Uterus (tissue), 3 donors: ENCODE measurements at regions not wholly inside any gene's neighbourhood (a gene's known extent, or its start where the extent isn't known, plus 50 kb on each side); places are given as distances from the start of the nearest gene placed in this dataset.
A peak's percentile ranks its signal among the peaks of the same experiment; 100 is the strongest.

Experiments
- DNase-seq, 2 donors: peaks; one replicate each; pipeline ENCODE4 v3.0.0-alpha.2; 2019 to 2020
- H3K27ac ChIP-seq, 2 donors: fragments of 200-600 bp; sonication (generic); 1 replicate in 1 of 2; 2 replicates in 1 of 2; pipeline ENCODE4 v1.5.1; 2016 to 2018
- H3K27me3 ChIP-seq, 2 donors: fragments of 200-600 bp; sonication (generic); one replicate each; pipeline ENCODE4 v1.5.1; 2018 to 2019; ENCODE audit warnings: control low read depth in 1 of 2
- H3K36me3 ChIP-seq, 2 donors: fragments of 200-600 bp; sonication (generic); one replicate each; pipeline ENCODE4 v1.5.1; 2019; ENCODE audit warnings: control low read depth in 1 of 2
- H3K4me1 ChIP-seq, 2 donors: fragments of 200-600 bp; sonication (generic); one replicate each; pipeline ENCODE4 v1.5.1; 2018 to 2019; ENCODE audit warnings: control low read depth in 1 of 2
- H3K4me3 ChIP-seq, 2 donors: fragments of 200-600 bp; sonication (generic); 1 replicate in 1 of 2; 2 replicates in 1 of 2; pipeline ENCODE4 v1.5.1; 2018 to 2019; ENCODE audit warnings: mild to moderate bottlenecking in 1 of 2
- H3K9me3 ChIP-seq, 2 donors: fragments of 200-600 bp; sonication (generic); one replicate each; pipeline ENCODE4 v1.5.1; 2019; ENCODE audit warnings: control low read depth in 1 of 2
- CTCF ChIP-seq, 4 experiments: fragments of 200-600 bp in 2 of 4; fragments of 450-650 bp in 2 of 4; sonication (generic) in 2 of 4; IDR thresholded peaks; one replicate each; pipeline ENCODE4 v1.5.1; 2016 to 2019; ENCODE audit warnings: antibody characterized with exemption in 4 of 4, mild to moderate bottlenecking in 2 of 4, moderate library complexity in 1 of 4
- POLR2A ChIP-seq, 2 donors: fragments of 450-650 bp; IDR thresholded peaks; one replicate each; pipeline ENCODE4 v1.6.1; 2016; ENCODE audit warnings: antibody characterized with exemption in 2 of 2, mild to moderate bottlenecking in 1 of 2, moderate library complexity in 1 of 2
- intact Hi-C: fragments of 100-400 bp; cut with DNase I; formaldehyde crosslinking; loops from one replicate; pipeline ENCODE4 v1.15.1; 2023; ENCODE audit warnings: low total_unique reads
- donor health status: DM: yes; HTN: yes; CAD: no.

- Histone ChIP-seq H3K4me1 (no peaks in the 10 kb centered on the region), H3K9me3 (no peaks in the 10 kb centered on the region), H3K36me3 (no peaks in the 10 kb centered on the region), H3K27ac (no peak overlapping the region), H3K27me3 (no peaks in the 10 kb centered on the region), H3K4me3 (no peak overlapping the region)
- DNase-seq = no peak
- intact Hi-C loops = no loop called here
- TF ChIP-seq CTCF (IDR thresholded peaks at IDR 0.05) (no peak), POLR2A (IDR thresholded peaks at IDR 0.05) (no peak)
Measured at GRCh38 chr1:219506936-219507335, 106.0 kb downstream of the ZC3H11B start.

- no peaks in the 10 kb centered on the region for H3K36me3 ChIP-seq
- no peak for TF ChIP-seq CTCF (IDR thresholded peaks at IDR 0.05)
- TF ChIP-seq POLR2A (IDR thresholded peaks at IDR 0.05) = no peak
- intact Hi-C loops = no loop called here
- DNase-seq = peak in 1 of 2 donors; percentile 17
- no peaks in the 10 kb centered on the region for H3K27me3 ChIP-seq
- no peaks in the 10 kb centered on the region for H3K4me1 ChIP-seq
- no peak overlapping the region for H3K27ac ChIP-seq
- no peaks in the 10 kb centered on the region for H3K9me3 ChIP-seq
- H3K4me3 ChIP-seq = no peak overlapping the region
Measured at GRCh38 chr1:219506473-219506899, 106.4 kb downstream of the ZC3H11B start.

- TF ChIP-seq CTCF (IDR thresholded peaks at IDR 0.05) = no peak
- TF ChIP-seq POLR2A (IDR thresholded peaks at IDR 0.05) = no peak
- no peak overlapping the region for H3K4me3 ChIP-seq
- no peaks in the 10 kb centered on the region for H3K4me1 ChIP-seq
- H3K9me3 ChIP-seq = no peaks in the 10 kb centered on the region
- no peak for DNase-seq
- intact Hi-C loops = no loop called here
- H3K27ac ChIP-seq = no peak overlapping the region
- no peaks in the 10 kb centered on the region for H3K27me3 ChIP-seq
- no peaks in the 10 kb centered on the region for H3K36me3 ChIP-seq
Measured at GRCh38 chr1:219505886-219506285, 107.0 kb downstream of the ZC3H11B start.

GRCh38 chr1:219503604-219504003 is 109.3 kb downstream of the ZC3H11B start:
- intact Hi-C loops = no loop called here
- no peaks in the 10 kb centered on the region for H3K36me3 ChIP-seq
- DNase-seq = no peak
- no peaks in the 10 kb centered on the region for H3K27me3 ChIP-seq
- H3K27ac ChIP-seq = no peak overlapping the region
- no peak for TF ChIP-seq CTCF (IDR thresholded peaks at IDR 0.05)
- no peak for TF ChIP-seq POLR2A (IDR thresholded peaks at IDR 0.05)
- H3K4me3 ChIP-seq = no peak overlapping the region
- H3K4me1 ChIP-seq = no peaks in the 10 kb centered on the region
- H3K9me3 ChIP-seq = no peaks in the 10 kb centered on the region

- no peaks in the 10 kb centered on the region for H3K9me3 ChIP-seq
- H3K4me1 ChIP-seq = no peaks in the 10 kb centered on the region
- intact Hi-C loops = no loop called here
- no peaks in the 10 kb centered on the region for H3K27me3 ChIP-seq
- no peak overlapping the region for H3K4me3 ChIP-seq
- H3K27ac ChIP-seq = no peak overlapping the region
- no peak for TF ChIP-seq CTCF (IDR thresholded peaks at IDR 0.05)
- no peak for TF ChIP-seq POLR2A (IDR thresholded peaks at IDR 0.05)
- DNase-seq = no peak
- no peaks in the 10 kb centered on the region for H3K36me3 ChIP-seq
Measured at GRCh38 chr1:219500327-219500897, 112.5 kb downstream of the ZC3H11B start.
